GM12878 (cell line): ENCODE measurements at regions not wholly inside any gene's neighbourhood (a gene's known extent, or its start where the extent isn't known, plus 50 kb on each side); places are given as distances from the start of the nearest gene placed in this dataset.

Experiments used
- ATAC-seq: fragments of 200-7000 bp; cut with Tn5 transposase; 3 replicates; pipeline ENCODE4 v1.9.1; 2020; ENCODE audit warnings: mild to moderate bottlenecking, moderate library complexity
- BruUV-seq: library from RNA; stranded (reverse); fragments of 400-500 nt; replicated peaks from 2 replicates; lab custom pipeline; 2021; lab: Mats Ljungman, UMichigan
- CTCF ChIA-PET: fragments of 300-600 bp; sonication (Branson Sonifier 250); formaldehyde crosslinking; extraction: SDS; loops from one replicate; lab custom pipeline; 2021; ENCODE audit warnings: inconsistent platforms; lab: Yijun Ruan, JAX
- POLR2A ChIA-PET: fragments of 350-600 bp; formaldehyde crosslinking; extraction: SDS; loops from one replicate; lab custom pipeline; 2021; ENCODE audit warnings: inconsistent platforms; lab: Charles Lee
- RAD21 ChIA-PET: fragments of 300-600 bp; sonication (Branson Sonifier 250); formaldehyde crosslinking; loops from one replicate; lab custom pipeline; 2023; ENCODE audit warnings: antibody characterized with exemption; ENCODE audit not compliant: unreplicated experiment; lab: Charles Lee
- SMC1A ChIA-PET: fragments of 300-600 bp; sonication (Branson Sonifier 250); formaldehyde crosslinking; loops from one replicate; lab custom pipeline; 2023; ENCODE audit not compliant: unreplicated experiment, uncharacterized antibody; lab: Charles Lee
- DNase-seq: peaks from one replicate; pipeline ENCODE4 v3.0.0-alpha.2; 2011; ENCODE audit warnings: low read depth, low spot score
- FAIRE-seq: peaks from 3 replicates; lab custom pipeline; 2011; peaks lifted over from hg19 to GRCh38; lab: Jason Lieb, UNC
- H2AFZ ChIP-seq: 2 replicates; pipeline ENCODE4 v1.6.0; 2011; ENCODE audit warnings: low read depth, low read length, control low read depth; ENCODE audit not compliant: control insufficient read depth
- H3K27ac ChIP-seq: 2 replicates; pipeline ENCODE4 v1.5.1; 2011; ENCODE audit warnings: control low read depth; ENCODE audit not compliant: control insufficient read depth, insufficient read depth
- H3K27me3 ChIP-seq, 2 experiments: replicated peaks in 1 of 2; 2 replicates each; pipeline versions ENCODE4 v1.6.0 to v1.6.1; 2011; ENCODE audit warnings: low read length in 1 of 2; ENCODE audit not compliant: control insufficient read depth in 2 of 2, insufficient read depth in 2 of 2
- H3K36me3 ChIP-seq, 2 experiments: 2 replicates each; pipeline ENCODE4 v1.5.1; 2011; ENCODE audit warnings: low read length in 1 of 2; ENCODE audit not compliant: control insufficient read depth in 2 of 2, insufficient read depth in 2 of 2
- H3K4me1 ChIP-seq: 2 replicates; pipeline ENCODE4 v1.6.1; 2011; ENCODE audit warnings: mild to moderate bottlenecking, low read length, moderate library complexity, mixed read lengths; ENCODE audit not compliant: control insufficient read depth, insufficient read depth
- H3K4me2 ChIP-seq: 2 replicates; pipeline ENCODE4 v1.6.0; 2011; ENCODE audit warnings: control low read depth; ENCODE audit not compliant: control insufficient read depth, insufficient read depth
- H3K4me3 ChIP-seq: fragments of 200-600 bp; sonication (generic); 2 replicates; pipeline ENCODE4 v1.5.1; 2016
- H3K79me2 ChIP-seq: 2 replicates; pipeline ENCODE4 v1.6.0; 2011; ENCODE audit warnings: low read length; ENCODE audit not compliant: control insufficient read depth, insufficient read depth
- H3K9ac ChIP-seq: 2 replicates; pipeline ENCODE4 v1.8.0; 2011; ENCODE audit warnings: low read length, control low read depth, mixed read lengths; ENCODE audit not compliant: control insufficient read depth, insufficient read depth
- H3K9me3 ChIP-seq: replicated peaks from 3 replicates; pipeline ENCODE4 v1.5.1; 2011; ENCODE audit warnings: mild to moderate bottlenecking, low read length; ENCODE audit not compliant: control insufficient read depth, insufficient read depth
- H4K20me1 ChIP-seq: 2 replicates; pipeline ENCODE4 v1.6.0; 2011; ENCODE audit not compliant: control insufficient read depth, insufficient read depth
- BHLHE40 ChIP-seq, 2 experiments: fragments of 450-650 bp in 1 of 2; IDR thresholded peaks; 2 replicates each; pipeline ENCODE4 v1.6.1; 2011 to 2017; ENCODE audit warnings: low read depth in 2 of 2, borderline replicate concordance in 1 of 2, improper control_type of control experiment in 1 of 2, low read length in 1 of 2, mild to moderate bottlenecking in 1 of 2
- CBX5 ChIP-seq: sonication (generic); IDR thresholded peaks from 2 replicates; pipeline ENCODE4 v1.6.1; 2016; ENCODE audit warnings: low read depth, moderate library complexity, mild to moderate bottlenecking, inconsistent platforms
- E4F1 ChIP-seq: fragments of 450-650 bp; IDR thresholded peaks from 2 replicates; pipeline ENCODE4 v1.6.1; 2018; ENCODE audit warnings: borderline replicate concordance, mild to moderate bottlenecking; ENCODE audit not compliant: partially characterized antibody
- EED ChIP-seq: sonication (generic); IDR thresholded peaks from 2 replicates; pipeline ENCODE4 v1.6.1; 2016; ENCODE audit warnings: antibody characterized with exemption, low read depth
- KDM1A ChIP-seq: fragments of 200-600 bp; sonication (generic); IDR thresholded peaks from 2 replicates; pipeline ENCODE4 v1.6.1; 2016; ENCODE audit warnings: borderline replicate concordance
- MYB ChIP-seq: fragments of 150-350 bp; IDR thresholded peaks from 2 replicates; pipeline ENCODE4 v1.6.1; 2014; ENCODE audit warnings: mild to moderate bottlenecking, low read depth, low read length, borderline replicate concordance
- NFXL1 ChIP-seq: fragments of 450-650 bp; IDR thresholded peaks from 2 replicates; pipeline ENCODE4 v1.6.1; 2017; ENCODE audit warnings: antibody characterized with exemption, mild to moderate bottlenecking, borderline replicate concordance
- NKRF ChIP-seq: fragments of 450-650 bp; conservative IDR thresholded peaks from 2 replicates; pipeline ENCODE4 v1.6.1; 2017; ENCODE audit warnings: mild to moderate bottlenecking, moderate library complexity
- NR2F1 ChIP-seq: fragments of 450-650 bp; conservative IDR thresholded peaks from 2 replicates; pipeline ENCODE4 v1.6.1; 2017; ENCODE audit warnings: mild to moderate bottlenecking
- POLR2A ChIP-seq: IDR thresholded peaks from 2 replicates; pipeline ENCODE4 v1.6.1; 2011; ENCODE audit warnings: low read depth, mild to moderate bottlenecking, low read length
- STAT1 ChIP-seq: fragments of 450-650 bp; conservative IDR thresholded peaks from 2 replicates; pipeline ENCODE4 v1.6.1; 2014; ENCODE audit warnings: antibody characterized with exemption, mild to moderate bottlenecking
- SUPT20H ChIP-seq: IDR thresholded peaks from 2 replicates; pipeline ENCODE4 v1.6.1; 2011; ENCODE audit warnings: low read depth, mild to moderate bottlenecking, low read length, moderate library complexity, borderline replicate concordance; ENCODE audit not compliant: control insufficient read depth
- YBX1 ChIP-seq: fragments of 450-650 bp; IDR thresholded peaks from 2 replicates; pipeline ENCODE4 v1.6.1; 2016; ENCODE audit warnings: antibody characterized with exemption
- ZNF384 ChIP-seq: IDR thresholded peaks from 2 replicates; pipeline ENCODE4 v1.6.1; 2012; ENCODE audit warnings: low read depth, mild to moderate bottlenecking, low read length, improper control_type of control experiment, borderline replicate concordance
- WGBS: methylation state at CpG from one replicate; pipeline ENCODE4 v1.1.6; 2016; ENCODE audit warnings: low lambda C conversion rate; ENCODE audit not compliant: insufficient replicate concordance, insufficient coverage; ENCODE audit errors: missing lambda C conversion rate; 5-methylcytosine and 5-hydroxymethylcytosine counted together
- in situ Hi-C: fragments of 300-500 bp; cut with MboI; formaldehyde crosslinking; loops from 9 replicates; pipeline ENCODE4 v1.14.3; 2018; ENCODE audit warnings: mixed read lengths
- intact Hi-C: fragments of 100-400 bp; cut with micrococcal nuclease; formaldehyde crosslinking; loops from one replicate; pipeline ENCODE4 v1.14.2; 2022; ENCODE audit not compliant: unreplicated experiment

GRCh38 chr16:51453251-51453650 is 302.2 kb upstream of the SALL1 start:
- Histone ChIP-seq H4K20me1 (no peaks in the 10 kb centered on the region), H3K27ac (no peak overlapping the region), H2AFZ (no peak overlapping the region), H3K36me3 (no peaks in the 10 kb centered on the region), H3K9ac (no peak overlapping the region), H3K4me1 (no peaks in the 10 kb centered on the region), H3K27me3 (no peaks in the 10 kb centered on the region), H3K4me3 (no peak overlapping the region), H3K4me2 (no peak overlapping the region), H3K9me3 (no peaks in the 10 kb centered on the region), H3K79me2 (no peaks in the 10 kb centered on the region)
- FAIRE-seq (no peak), ATAC-seq (no peak), DNase-seq (no peak)
- WGBS: 6% methylated on average over 1 of the region's 1 CpG
- in situ Hi-C loops (no loop called here), intact Hi-C loops (no loop called here)
- ChIA-PET RAD21 (no interaction called here), CTCF (interaction anchor here (4.2 kb wide), 1 partner anchor 14 kb away, joined by 13 read pairs; no protein-coding TSS in a partner anchor), SMC1A (interaction anchor here (0.6 to 1.5 kb wide), 3 partner anchors 10 to 12 kb away, joined by 3 to 4 read pairs (median 3); no protein-coding TSS in a partner anchor), POLR2A (no interaction called here)
- TF ChIP-seq CBX5 (no peak), MYB (no peak), BHLHE40 (IDR thresholded peaks at IDR 0.05; ENCODE audit: borderline replicate concordance in 1 of 2, low read depth in 2 of 2, low read length in 1 of 2) (no peak)
- BruUV-seq: no TSS peak

GRCh38 chr16:51450909-51451308 is 299.8 kb upstream of the SALL1 start:
- H3K36me3 ChIP-seq: no peaks in the 10 kb centered on the region
- WGBS: 1% methylated on average over 3 of the region's 3 CpGs
- ChIA-PET POLR2A (interaction anchor here (0.6 kb wide), 1 partner anchor 223 kb away, joined by 3 read pairs; no protein-coding TSS in a partner anchor), SMC1A (interaction anchor here (2.4 kb wide), 1 partner anchor 11 kb away, joined by 9 read pairs; no protein-coding TSS in a partner anchor), RAD21 (no interaction called here), CTCF (interaction anchor here (0.9 to 4.2 kb wide), 2 partner anchors 9 to 11 kb away, joined by 3 to 13 read pairs; no protein-coding TSS in a partner anchor)
- in situ Hi-C loops: no loop called here
- ATAC-seq (no peak), DNase-seq (no peak), FAIRE-seq (no peak)
- no peaks in the 10 kb centered on the region for H3K79me2 ChIP-seq
- no peak overlapping the region for H3K9ac ChIP-seq
- no peaks in the 10 kb centered on the region for H3K9me3 ChIP-seq
- H3K4me2 ChIP-seq: no peak overlapping the region
- H3K27ac ChIP-seq: no peak overlapping the region
- no peaks in the 10 kb centered on the region for H3K4me1 ChIP-seq
- BruUV-seq: no TSS peak
- intact Hi-C loops: no loop called here
- H3K4me3 ChIP-seq: no peak overlapping the region
- no peaks in the 10 kb centered on the region for H3K27me3 ChIP-seq
- H4K20me1 ChIP-seq: no peaks in the 10 kb centered on the region
- no peak overlapping the region for H2AFZ ChIP-seq
- no peak for TF ChIP-seq KDM1A
- TF ChIP-seq SUPT20H: no peak
- TF ChIP-seq STAT1: no peak
- no peak for TF ChIP-seq EED
- TF ChIP-seq ZNF384: no peak
- no peak for TF ChIP-seq YBX1
- TF ChIP-seq POLR2A: no peak
- TF ChIP-seq E4F1: no peak
- no peak for TF ChIP-seq NKRF
- TF ChIP-seq NFXL1: no peak
- TF ChIP-seq NR2F1: no peak
